DND-41 (cell line): ENCODE measurements at regions not wholly inside any gene's neighbourhood (a gene's known extent, or its start where the extent isn't known, plus 50 kb on each side); places are given as distances from the start of the nearest gene placed in this dataset.

Source experiments
- ATAC-seq: fragments of 200-7000 bp; cut with Tn5 transposase; 3 replicates; pipeline ENCODE4 v1.9.1; 2021; ENCODE audit warnings: low read depth; ENCODE audit not compliant: insufficient read depth
- DNase-seq: peaks from one replicate; pipeline ENCODE4 v3.0.0-alpha.2; 2020
- H2AFZ ChIP-seq: 2 replicates; pipeline ENCODE4 v1.6.0; 2012; ENCODE audit warnings: low read depth, low read length
- H3K27ac ChIP-seq: 2 replicates; pipeline ENCODE4 v1.5.1; 2012; ENCODE audit warnings: low read length, inconsistent platforms
- H3K27me3 ChIP-seq: fragments of 200-600 bp; sonication (generic); 2 replicates; pipeline ENCODE4 v1.6.0; 2012; ENCODE audit warnings: low read length, mild to moderate bottlenecking, inconsistent platforms; ENCODE audit not compliant: insufficient read depth, poor library complexity
- H3K36me3 ChIP-seq: 2 replicates; pipeline ENCODE4 v1.5.1; 2012; ENCODE audit warnings: low read length, inconsistent platforms; ENCODE audit not compliant: insufficient read depth
- H3K4me1 ChIP-seq: 2 replicates; pipeline ENCODE4 v1.5.1; 2012; ENCODE audit warnings: mild to moderate bottlenecking, low read length; ENCODE audit not compliant: insufficient read depth
- H3K4me2 ChIP-seq: 2 replicates; pipeline ENCODE4 v1.6.0; 2012; ENCODE audit warnings: mild to moderate bottlenecking, moderate library complexity, low read length, inconsistent platforms; ENCODE audit not compliant: insufficient read depth
- H3K4me3 ChIP-seq, 2 experiments: fragments of 200-600 bp in 1 of 2; shearing (Covaris generic) in 1 of 2; 2 replicates each; pipeline ENCODE4 v1.5.1; 2012 to 2016; ENCODE audit warnings: inconsistent platforms in 2 of 2, low read length in 2 of 2, mild to moderate bottlenecking in 2 of 2, low read depth in 1 of 2, moderate library complexity in 1 of 2
- H3K79me2 ChIP-seq: 2 replicates; pipeline ENCODE4 v1.6.0; 2012; ENCODE audit warnings: low read length, inconsistent platforms; ENCODE audit not compliant: insufficient read depth
- H3K9ac ChIP-seq: 2 replicates; pipeline ENCODE4 v1.6.0; 2012; ENCODE audit warnings: low read depth, mild to moderate bottlenecking, inconsistent platforms, low read length, moderate library complexity
- H3K9me3 ChIP-seq: 2 replicates; pipeline ENCODE4 v1.5.1; 2012; ENCODE audit warnings: low read length, moderate library complexity, mild to moderate bottlenecking, inconsistent platforms; ENCODE audit not compliant: insufficient read depth, severe bottlenecking
- H4K20me1 ChIP-seq: 2 replicates; pipeline ENCODE4 v1.6.0; 2012; ENCODE audit warnings: low read length; ENCODE audit not compliant: insufficient read depth
- CTCF ChIP-seq: IDR thresholded peaks from 2 replicates; pipeline ENCODE4 v1.5.1; 2012; ENCODE audit warnings: borderline replicate concordance, low read length, moderate library complexity, mild to moderate bottlenecking; ENCODE audit not compliant: poor library complexity, severe bottlenecking; ENCODE audit errors: extremely low read depth
- EZH2 ChIP-seq: IDR thresholded peaks from 3 replicates; pipeline ENCODE4 v1.6.1; 2012; ENCODE audit warnings: borderline replicate concordance, low read depth, mild to moderate bottlenecking, moderate library complexity, low read length, inconsistent platforms; ENCODE audit not compliant: severe bottlenecking

DNA sequence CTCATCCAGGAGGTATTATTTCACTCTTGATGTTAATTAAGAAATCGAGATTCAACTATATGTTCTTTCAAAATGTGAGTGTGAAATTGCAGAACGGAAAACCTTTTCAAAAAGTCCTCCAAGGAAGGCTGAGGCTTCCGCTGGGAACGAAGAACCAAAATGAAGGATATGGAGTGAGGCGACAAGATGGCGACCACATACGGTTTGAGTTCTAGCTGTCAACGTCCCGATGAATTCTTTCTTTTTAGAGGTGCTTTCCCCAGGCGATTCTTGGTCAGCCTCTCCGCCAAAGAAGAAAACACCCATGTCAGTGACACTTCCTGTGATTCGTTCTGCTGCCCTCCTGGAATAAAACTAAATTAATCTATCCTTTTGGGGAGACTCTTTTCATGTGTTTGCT lies 78.3 kb upstream of the ADAMTS16 start:
- ATAC-seq (no peak), DNase-seq (no peak)
- H3K27ac ChIP-seq = no peak overlapping the region
- no peaks in the 10 kb centered on the region for H3K9me3 ChIP-seq
- peaks cover 16% of the 10 kb centered on the region for H3K27me3 ChIP-seq
- no peaks in the 10 kb centered on the region for H3K79me2 ChIP-seq
- H3K4me2 ChIP-seq = no peak overlapping the region
- no peak overlapping the region for H3K4me3 ChIP-seq
- H3K4me1 ChIP-seq = no peaks in the 10 kb centered on the region
- H3K9ac ChIP-seq = no peak overlapping the region
- H4K20me1 ChIP-seq = no peaks in the 10 kb centered on the region
- H2AFZ ChIP-seq = no peak overlapping the region
- TF ChIP-seq CTCF = no peak
- no peak for TF ChIP-seq EZH2
- H3K36me3 ChIP-seq = no peaks in the 10 kb centered on the region

GRCh38 chr5:5062525-5063302 lies 77.4 kb upstream of the ADAMTS16 start:
- Histone ChIP-seq H3K36me3 (no peaks in the 10 kb centered on the region), H2AFZ (no peak overlapping the region), H3K4me1 (no peaks in the 10 kb centered on the region), H3K4me3 (no peak overlapping the region), H3K27ac (no peak overlapping the region), H3K9me3 (no peaks in the 10 kb centered on the region), H3K79me2 (no peaks in the 10 kb centered on the region), H3K4me2 (no peak overlapping the region), H3K9ac (no peak overlapping the region), H3K27me3 (peaks cover 21% of the 10 kb centered on the region), H4K20me1 (no peaks in the 10 kb centered on the region)
- ATAC-seq (no peak), DNase-seq (no peak)
- TF ChIP-seq CTCF = no peak
- TF ChIP-seq EZH2 = no peak

DNA sequence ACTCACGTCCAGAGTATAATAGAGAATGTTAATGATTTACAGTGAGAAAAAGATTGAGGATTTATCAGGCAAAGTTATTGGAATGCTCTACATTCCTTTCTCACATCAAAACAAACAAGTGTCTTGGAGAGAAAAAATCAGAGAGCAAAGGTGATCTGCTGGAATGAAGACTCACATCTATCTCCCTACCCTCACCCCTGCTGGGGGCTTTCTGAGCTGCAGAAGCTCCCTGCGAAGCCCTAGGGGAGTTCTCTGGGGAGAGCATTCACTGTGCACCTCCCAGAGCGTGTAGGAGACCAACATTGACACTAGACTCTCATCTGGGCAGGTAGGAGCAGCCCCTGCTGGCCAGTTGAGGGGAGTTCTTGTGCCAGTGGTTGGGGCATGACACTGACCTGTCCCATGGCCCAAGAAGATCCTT lies 76.6 kb upstream of the ADAMTS16 start:
- Histone ChIP-seq H2AFZ (no peak overlapping the region), H3K9ac (no peak overlapping the region), H3K4me1 (no peaks in the 10 kb centered on the region), H3K4me3 (no peak overlapping the region), H3K27me3 (peaks cover 24% of the 10 kb centered on the region), H3K4me2 (no peak overlapping the region), H3K27ac (no peak overlapping the region), H3K36me3 (no peaks in the 10 kb centered on the region), H3K79me2 (no peaks in the 10 kb centered on the region), H3K9me3 (no peaks in the 10 kb centered on the region), H4K20me1 (no peaks in the 10 kb centered on the region)
- ATAC-seq = no peak
- DNase-seq = no peak
- no peak for TF ChIP-seq EZH2
- TF ChIP-seq CTCF = peak; percentile 21

DNA sequence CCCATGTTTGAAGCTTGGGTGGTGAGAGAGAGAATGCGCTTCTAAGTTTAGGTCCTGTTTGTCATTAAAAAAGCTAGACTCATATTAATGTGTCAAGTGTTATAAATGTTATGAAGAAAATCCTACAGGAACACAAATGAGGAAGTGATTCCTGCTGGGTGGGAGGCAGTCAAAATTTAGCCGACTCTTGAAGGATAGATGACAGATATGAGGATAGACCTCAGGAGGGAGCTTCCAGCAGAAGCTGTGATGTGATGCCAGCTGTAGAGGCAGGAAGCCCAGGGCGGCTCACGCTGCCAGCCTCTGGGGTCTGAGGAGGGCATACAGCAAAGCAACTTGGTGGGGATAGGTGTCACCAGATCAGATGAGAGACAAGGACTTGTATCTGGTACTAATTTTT lies 74.7 kb upstream of the ADAMTS16 start:
- no peak for ATAC-seq
- H3K4me2 ChIP-seq = no peak overlapping the region
- no peaks in the 10 kb centered on the region for H3K4me1 ChIP-seq
- H3K9ac ChIP-seq = no peak overlapping the region
- no peak overlapping the region for H3K4me3 ChIP-seq
- no peak for DNase-seq
- no peak overlapping the region for H3K27ac ChIP-seq
- no peaks in the 10 kb centered on the region for H3K36me3 ChIP-seq
- no peaks in the 10 kb centered on the region for H3K9me3 ChIP-seq
- no peak overlapping the region for H2AFZ ChIP-seq
- H4K20me1 ChIP-seq = no peaks in the 10 kb centered on the region
- H3K27me3 ChIP-seq = peaks cover 24% of the 10 kb centered on the region
- H3K79me2 ChIP-seq = no peaks in the 10 kb centered on the region
- TF ChIP-seq CTCF (no peak), EZH2 (no peak)
